ENCODE measurements at regions not wholly inside any gene's neighbourhood (a gene's known extent, or its start where the extent isn't known, plus 50 kb on each side); places are given as distances from the start of the nearest gene placed in this dataset.
"Not testable (repeated sequence)": the region's sequence is repeated elsewhere in the genome, so short reads cannot be mapped to it uniquely, and the experiment has no call there.

- H3K4me2 ChIP-seq (ENCODE audit: control insufficient read depth, insufficient read depth); H3K9me3 ChIP-seq (replicated peaks; ENCODE audit: control insufficient read depth, insufficient read depth, low read length); H3K27me3 ChIP-seq (replicated peaks in 1 of 2; ENCODE audit: control insufficient read depth in 2 of 2, insufficient read depth in 2 of 2, low read length in 1 of 2); in situ Hi-C loops (cut with MboI); CTCF ChIA-PET; SMC1A ChIA-PET (ENCODE audit: uncharacterized antibody, unreplicated experiment); H2AFZ ChIP-seq (ENCODE audit: control insufficient read depth, low read depth, low read length); H3K4me1 ChIP-seq (ENCODE audit: control insufficient read depth, insufficient read depth, low read length); H3K27ac ChIP-seq (ENCODE audit: control insufficient read depth, insufficient read depth); BruUV-seq (replicated peaks); H4K20me1 ChIP-seq (ENCODE audit: control insufficient read depth, insufficient read depth); FAIRE-seq; H3K36me3 ChIP-seq (ENCODE audit: control insufficient read depth in 2 of 2, insufficient read depth in 2 of 2, low read length in 1 of 2); H3K4me3 ChIP-seq; DNase-seq (ENCODE audit: low read depth, low spot score); intact Hi-C loops (cut with micrococcal nuclease; ENCODE audit: unreplicated experiment); POLR2A ChIA-PET; H3K79me2 ChIP-seq (ENCODE audit: control insufficient read depth, insufficient read depth, low read length); ATAC-seq; H3K9ac ChIP-seq (ENCODE audit: control insufficient read depth, insufficient read depth, low read length): not testable (repeated sequence)
- RAD21 ChIA-PET (ENCODE audit: unreplicated experiment): interaction anchor here (0.6 kb wide), 1 partner anchor 67 kb away, joined by 3 read pairs; no protein-coding TSS in a partner anchor
- WGBS (ENCODE audit: insufficient coverage, insufficient replicate concordance, low lambda C conversion rate, missing lambda C conversion rate): 0% methylated on average over 2 of the region's 3 CpGs
Observed at GRCh38 chr3:116519823-116520222, 74.5 kb upstream of the LSAMP start.

GRCh38 chr3:116524453-116525210 lies 79.3 kb upstream of the LSAMP start:
- TF ChIP-seq ATF3 (IDR thresholded peaks at IDR 0.05; ENCODE audit: borderline replicate concordance, extremely low read depth, low read depth, low read length): no peak
- no peak for TF ChIP-seq CREM (IDR thresholded peaks at IDR 0.05; ENCODE audit: low read depth)
- TF ChIP-seq PAX8 (IDR thresholded peaks at IDR 0.05): no peak
- TF ChIP-seq SUPT20H (IDR thresholded peaks at IDR 0.05; ENCODE audit: borderline replicate concordance, control insufficient read depth, low read depth, low read length): no peak
- TF ChIP-seq NR2C2 (IDR thresholded peaks at IDR 0.05; ENCODE audit: borderline replicate concordance, control insufficient read depth, insufficient read length, low read depth): no peak
- no peak for TF ChIP-seq MEF2B (IDR thresholded peaks at IDR 0.05; ENCODE audit: partially characterized antibody, poor library complexity, severe bottlenecking)
- no peak for TF ChIP-seq NFYA (IDR thresholded peaks at IDR 0.05; ENCODE audit: borderline replicate concordance, low read depth, low read length)
- no peak for TF ChIP-seq CEBPB (IDR thresholded peaks at IDR 0.05; ENCODE audit: borderline replicate concordance in 1 of 2, low read depth in 2 of 2, low read length in 2 of 2)
- no peak for TF ChIP-seq SRF (IDR thresholded peaks at IDR 0.05; ENCODE audit: low read depth in 2 of 2, low read length in 2 of 2)
- TF ChIP-seq SPI1 (IDR thresholded peaks at IDR 0.05; ENCODE audit: borderline replicate concordance, insufficient read depth, low read depth, low read length): no peak
- TF ChIP-seq SMAD5 (IDR thresholded peaks at IDR 0.05; ENCODE audit: low read depth): no peak
- TF ChIP-seq ZBTB11 (CRISPR knock-in tag; IDR thresholded peaks at IDR 0.05): no peak
- TF ChIP-seq MTA3 (IDR thresholded peaks at IDR 0.05; ENCODE audit: borderline replicate concordance, low read length): no peak
- TF ChIP-seq DPF2 (IDR thresholded peaks at IDR 0.05): no peak

More at GRCh38 chr3:116524453-116525210, 79.3 kb upstream of the LSAMP start:
- H3K27ac ChIP-seq (ENCODE audit: control insufficient read depth, insufficient read depth): no peak overlapping the region
- H3K9ac ChIP-seq (ENCODE audit: control insufficient read depth, insufficient read depth, low read length): no peak overlapping the region
- no peak for FAIRE-seq
- H3K27me3 ChIP-seq (replicated peaks in 1 of 2; ENCODE audit: control insufficient read depth in 2 of 2, insufficient read depth in 2 of 2, low read length in 1 of 2): no peaks in the 10 kb centered on the region
- RAD21 ChIA-PET (ENCODE audit: unreplicated experiment): no interaction called here
- 2% methylated on average over 4 of the region's 4 CpGs for WGBS (ENCODE audit: insufficient coverage, insufficient replicate concordance, low lambda C conversion rate, missing lambda C conversion rate)
- H3K36me3 ChIP-seq (ENCODE audit: control insufficient read depth in 2 of 2, insufficient read depth in 2 of 2, low read length in 1 of 2): no peaks in the 10 kb centered on the region
- intact Hi-C loops (cut with micrococcal nuclease; ENCODE audit: unreplicated experiment): no loop called here
- no peak for ATAC-seq
- no TSS peak for BruUV-seq (replicated peaks)
- SMC1A ChIA-PET (ENCODE audit: uncharacterized antibody, unreplicated experiment): no interaction called here
- DNase-seq (ENCODE audit: low read depth, low spot score): no peak
- no peaks in the 10 kb centered on the region for H3K4me1 ChIP-seq (ENCODE audit: control insufficient read depth, insufficient read depth, low read length)
- CTCF ChIA-PET: no interaction called here
- H3K79me2 ChIP-seq (ENCODE audit: control insufficient read depth, insufficient read depth, low read length): no peaks in the 10 kb centered on the region
- POLR2A ChIA-PET: no interaction called here
- in situ Hi-C loops (cut with MboI): no loop called here
- no peak overlapping the region for H3K4me2 ChIP-seq (ENCODE audit: control insufficient read depth, insufficient read depth)
- no peak overlapping the region for H2AFZ ChIP-seq (ENCODE audit: control insufficient read depth, low read depth, low read length)
- no peaks in the 10 kb centered on the region for H4K20me1 ChIP-seq (ENCODE audit: control insufficient read depth, insufficient read depth)
- no peaks in the 10 kb centered on the region for H3K9me3 ChIP-seq (replicated peaks; ENCODE audit: control insufficient read depth, insufficient read depth, low read length)
- no peak overlapping the region for H3K4me3 ChIP-seq

All from GM12878 (cell line).